GM12878 (cell line): ENCODE measurements at regions not wholly inside any gene's neighbourhood (a gene's known extent, or its start where the extent isn't known, plus 50 kb on each side); places are given as distances from the start of the nearest gene placed in this dataset.

Source experiments
- ATAC-seq: fragments of 200-7000 bp; cut with Tn5 transposase; 3 replicates; pipeline ENCODE4 v1.9.1; 2020; ENCODE audit warnings: mild to moderate bottlenecking, moderate library complexity
- BruUV-seq: library from RNA; stranded (reverse); fragments of 400-500 nt; replicated peaks from 2 replicates; lab custom pipeline; 2021; lab: Mats Ljungman, UMichigan
- CTCF ChIA-PET: fragments of 300-600 bp; sonication (Branson Sonifier 250); formaldehyde crosslinking; extraction: SDS; loops from one replicate; lab custom pipeline; 2021; ENCODE audit warnings: inconsistent platforms; lab: Yijun Ruan, JAX
- POLR2A ChIA-PET: fragments of 350-600 bp; formaldehyde crosslinking; extraction: SDS; loops from one replicate; lab custom pipeline; 2021; ENCODE audit warnings: inconsistent platforms; lab: Charles Lee
- RAD21 ChIA-PET: fragments of 300-600 bp; sonication (Branson Sonifier 250); formaldehyde crosslinking; loops from one replicate; lab custom pipeline; 2023; ENCODE audit warnings: antibody characterized with exemption; ENCODE audit not compliant: unreplicated experiment; lab: Charles Lee
- SMC1A ChIA-PET: fragments of 300-600 bp; sonication (Branson Sonifier 250); formaldehyde crosslinking; loops from one replicate; lab custom pipeline; 2023; ENCODE audit not compliant: unreplicated experiment, uncharacterized antibody; lab: Charles Lee
- DNase-seq: peaks from one replicate; pipeline ENCODE4 v3.0.0-alpha.2; 2011; ENCODE audit warnings: low read depth, low spot score
- FAIRE-seq: peaks from 3 replicates; lab custom pipeline; 2011; peaks lifted over from hg19 to GRCh38; lab: Jason Lieb, UNC
- H2AFZ ChIP-seq: 2 replicates; pipeline ENCODE4 v1.6.0; 2011; ENCODE audit warnings: low read depth, low read length, control low read depth; ENCODE audit not compliant: control insufficient read depth
- H3K27ac ChIP-seq: 2 replicates; pipeline ENCODE4 v1.5.1; 2011; ENCODE audit warnings: control low read depth; ENCODE audit not compliant: control insufficient read depth, insufficient read depth
- H3K27me3 ChIP-seq, 2 experiments: replicated peaks in 1 of 2; 2 replicates each; pipeline versions ENCODE4 v1.6.0 to v1.6.1; 2011; ENCODE audit warnings: low read length in 1 of 2; ENCODE audit not compliant: control insufficient read depth in 2 of 2, insufficient read depth in 2 of 2
- H3K36me3 ChIP-seq, 2 experiments: 2 replicates each; pipeline ENCODE4 v1.5.1; 2011; ENCODE audit warnings: low read length in 1 of 2; ENCODE audit not compliant: control insufficient read depth in 2 of 2, insufficient read depth in 2 of 2
- H3K4me1 ChIP-seq: 2 replicates; pipeline ENCODE4 v1.6.1; 2011; ENCODE audit warnings: mild to moderate bottlenecking, low read length, moderate library complexity, mixed read lengths; ENCODE audit not compliant: control insufficient read depth, insufficient read depth
- H3K4me2 ChIP-seq: 2 replicates; pipeline ENCODE4 v1.6.0; 2011; ENCODE audit warnings: control low read depth; ENCODE audit not compliant: control insufficient read depth, insufficient read depth
- H3K4me3 ChIP-seq: fragments of 200-600 bp; sonication (generic); 2 replicates; pipeline ENCODE4 v1.5.1; 2016
- H3K79me2 ChIP-seq: 2 replicates; pipeline ENCODE4 v1.6.0; 2011; ENCODE audit warnings: low read length; ENCODE audit not compliant: control insufficient read depth, insufficient read depth
- H3K9ac ChIP-seq: 2 replicates; pipeline ENCODE4 v1.8.0; 2011; ENCODE audit warnings: low read length, control low read depth, mixed read lengths; ENCODE audit not compliant: control insufficient read depth, insufficient read depth
- H3K9me3 ChIP-seq: replicated peaks from 3 replicates; pipeline ENCODE4 v1.5.1; 2011; ENCODE audit warnings: mild to moderate bottlenecking, low read length; ENCODE audit not compliant: control insufficient read depth, insufficient read depth
- H4K20me1 ChIP-seq: 2 replicates; pipeline ENCODE4 v1.6.0; 2011; ENCODE audit not compliant: control insufficient read depth, insufficient read depth
- CEBPB ChIP-seq, 2 experiments: fragments of 150-350 bp in 1 of 2; IDR thresholded peaks; 2 replicates each; pipeline ENCODE4 v1.6.1; 2012 to 2014; ENCODE audit warnings: low read depth in 2 of 2, low read length in 2 of 2, borderline replicate concordance in 1 of 2, inconsistent platforms in 1 of 2
- EED ChIP-seq: sonication (generic); IDR thresholded peaks from 2 replicates; pipeline ENCODE4 v1.6.1; 2016; ENCODE audit warnings: antibody characterized with exemption, low read depth
- GABPA ChIP-seq: IDR thresholded peaks from 2 replicates; pipeline ENCODE4 v1.6.1; 2014; ENCODE audit warnings: antibody characterized with exemption, low read depth, mild to moderate bottlenecking, inconsistent platforms
- IRF5 ChIP-seq: fragments of 450-650 bp; IDR thresholded peaks from 2 replicates; pipeline ENCODE4 v1.6.1; 2017; ENCODE audit warnings: borderline replicate concordance
- MAX ChIP-seq: IDR thresholded peaks from 2 replicates; pipeline ENCODE4 v1.6.1; 2012; ENCODE audit warnings: low read depth, low read length, improper control_type of control experiment
- NBN ChIP-seq: fragments of 450-650 bp; IDR thresholded peaks from 2 replicates; pipeline ENCODE4 v1.6.1; 2016
- PAX8 ChIP-seq: fragments of 450-650 bp; IDR thresholded peaks from 2 replicates; pipeline ENCODE4 v1.6.1; 2017; ENCODE audit warnings: mild to moderate bottlenecking, moderate library complexity
- POLR2AphosphoS2 ChIP-seq: IDR thresholded peaks from 2 replicates; pipeline ENCODE4 v1.6.1; 2011; ENCODE audit warnings: low read depth, mild to moderate bottlenecking, low read length, improper control_type of control experiment, moderate library complexity
- RAD51 ChIP-seq: fragments of 450-650 bp; IDR thresholded peaks from 2 replicates; pipeline ENCODE4 v1.6.1; 2016; ENCODE audit warnings: moderate library complexity, mild to moderate bottlenecking, inconsistent platforms
- RB1 ChIP-seq: fragments of 450-650 bp; formaldehyde crosslinking; IDR thresholded peaks from 2 replicates; pipeline ENCODE4 v1.6.1; 2017; ENCODE audit warnings: mild to moderate bottlenecking, borderline replicate concordance
- SPI1 ChIP-seq: IDR thresholded peaks from 2 replicates; pipeline ENCODE4 v1.6.1; 2011; ENCODE audit warnings: low read depth, mild to moderate bottlenecking, low read length, moderate library complexity, borderline replicate concordance; ENCODE audit not compliant: insufficient read depth
- TAF1 ChIP-seq: IDR thresholded peaks from 2 replicates; pipeline ENCODE4 v1.6.1; 2011; ENCODE audit warnings: mild to moderate bottlenecking, low read depth, low read length, borderline replicate concordance
- TBL1XR1 ChIP-seq: IDR thresholded peaks from 2 replicates; pipeline ENCODE4 v1.6.1; 2012; ENCODE audit warnings: low read depth, low read length, improper control_type of control experiment
- TCF3 ChIP-seq: IDR thresholded peaks from 2 replicates; pipeline ENCODE4 v1.6.1; 2012; ENCODE audit warnings: low read depth, mild to moderate bottlenecking, low read length, borderline replicate concordance; ENCODE audit not compliant: insufficient read depth
- USF2 ChIP-seq: IDR thresholded peaks from 2 replicates; pipeline ENCODE4 v1.6.1; 2011; ENCODE audit warnings: low read depth, low read length, improper control_type of control experiment, borderline replicate concordance
- ZBTB33 ChIP-seq: fragments of 450-650 bp; IDR thresholded peaks from 2 replicates; pipeline ENCODE4 v1.6.1; 2017; ENCODE audit warnings: mild to moderate bottlenecking
- ZNF24 ChIP-seq: fragments of 450-650 bp; IDR thresholded peaks from 2 replicates; pipeline ENCODE4 v1.6.1; 2017; ENCODE audit warnings: antibody characterized with exemption, mild to moderate bottlenecking
- ZNF274 ChIP-seq: IDR thresholded peaks from one replicate; pipeline ENCODE4 v1.8.0; 2011; ENCODE audit not compliant: insufficient read length, insufficient read depth
- WGBS: methylation state at CpG from one replicate; pipeline ENCODE4 v1.1.6; 2016; ENCODE audit warnings: low lambda C conversion rate; ENCODE audit not compliant: insufficient replicate concordance, insufficient coverage; ENCODE audit errors: missing lambda C conversion rate; 5-methylcytosine and 5-hydroxymethylcytosine counted together
- in situ Hi-C: fragments of 300-500 bp; cut with MboI; formaldehyde crosslinking; loops from 9 replicates; pipeline ENCODE4 v1.14.3; 2018; ENCODE audit warnings: mixed read lengths
- intact Hi-C: fragments of 100-400 bp; cut with micrococcal nuclease; formaldehyde crosslinking; loops from one replicate; pipeline ENCODE4 v1.14.2; 2022; ENCODE audit not compliant: unreplicated experiment

- RAD21 ChIA-PET, result no interaction called here
- no peak for DNase-seq
- in situ Hi-C loops, result no loop called here
- POLR2A ChIA-PET, result no interaction called here
- SMC1A ChIA-PET, result no interaction called here
- intact Hi-C loops, result no loop called here
- H3K27me3 ChIP-seq, result peaks cover 0 to 3% of the 10 kb centered on the region in 2 experiments; a peak in 2 of 4 replicates
- no peaks in the 10 kb centered on the region for H3K4me1 ChIP-seq
- H2AFZ ChIP-seq, result no peak overlapping the region
- 31% methylated on average over 7 of the region's 7 CpGs for WGBS
- no peaks in the 10 kb centered on the region for H3K79me2 ChIP-seq
- no TSS peak for BruUV-seq
- no peak overlapping the region for H3K9ac ChIP-seq
- no peak overlapping the region for H3K4me3 ChIP-seq
- ATAC-seq, result no peak
- H3K9me3 ChIP-seq, result no peaks in the 10 kb centered on the region
- H3K36me3 ChIP-seq, result no peaks in the 10 kb centered on the region
- no peak for TF ChIP-seq TCF3
- no peak for TF ChIP-seq ZNF24
- TF ChIP-seq POLR2AphosphoS2, result no peak
- no peak for TF ChIP-seq EED
- TF ChIP-seq RB1, result no peak
- no peak for TF ChIP-seq USF2
- no peak for TF ChIP-seq NBN
- TF ChIP-seq SPI1, result no peak
- TF ChIP-seq IRF5, result no peak
- TF ChIP-seq RAD51, result no peak
- no peak for TF ChIP-seq ZBTB33
- no peak for TF ChIP-seq TAF1
- TF ChIP-seq CEBPB (IDR thresholded peaks at IDR 0.05; ENCODE audit: borderline replicate concordance in 1 of 2, low read depth in 2 of 2, low read length in 2 of 2), result no peak
- no peak for TF ChIP-seq GABPA
- no peak for TF ChIP-seq PAX8
- no peak for TF ChIP-seq ZNF274
- no peak for TF ChIP-seq TBL1XR1
- no peak for TF ChIP-seq MAX
- CTCF ChIA-PET, result no interaction called here
- no peaks in the 10 kb centered on the region for H4K20me1 ChIP-seq
- FAIRE-seq, result no peak
- no peak overlapping the region for H3K4me2 ChIP-seq
- no peak overlapping the region for H3K27ac ChIP-seq
These were observed 260.6 kb upstream of the RPL38 start for GRCh38 chr17:73942703-73943415.
